Fibroblast of the aortic adventitia (primary cell): ENCODE measurements at regions not wholly inside any gene's neighbourhood (a gene's known extent, or its start where the extent isn't known, plus 50 kb on each side); places are given as distances from the start of the nearest gene placed in this dataset.

Experiments used
- DNase-seq: peaks from one replicate; pipeline ENCODE4 v3.0.0-alpha.2; 2010; ENCODE audit warnings: low read depth
- H3K4me3 ChIP-seq: 2 replicates; pipeline ENCODE4 v1.5.1; 2011; ENCODE audit warnings: low read depth, mild to moderate bottlenecking, control low read depth, low read length, moderate library complexity
- CTCF ChIP-seq: IDR thresholded peaks from 2 replicates; pipeline ENCODE4 v1.5.1; 2011; ENCODE audit warnings: mild to moderate bottlenecking, low read length, control low read depth, inconsistent platforms; ENCODE audit not compliant: insufficient read depth

- TF ChIP-seq CTCF: no peak
- peak; percentile 26 for DNase-seq
- H3K4me3 ChIP-seq: no peak overlapping the region
These were observed 66.5 kb downstream of the UCHL1 start for GRCh38 chr4:41323179-41323578.

GRCh38 chr4:41323706-41324105 lies 67.0 kb downstream of the UCHL1 start:
- TF ChIP-seq CTCF: no peak
- no peak for DNase-seq
- H3K4me3 ChIP-seq: no peak overlapping the region

- no peak for DNase-seq
- TF ChIP-seq CTCF: no peak
- H3K4me3 ChIP-seq: no peak overlapping the region
These were observed 68.1 kb downstream of the UCHL1 start for GRCh38 chr4:41324861-41325260.

- H3K4me3 ChIP-seq: no peak overlapping the region
- TF ChIP-seq CTCF: no peak
- no peak for DNase-seq
These were observed 69.2 kb downstream of the UCHL1 start for GRCh38 chr4:41325901-41326300.

GRCh38 chr4:41326776-41327175 lies 70.0 kb downstream of the UCHL1 start:
- DNase-seq: no peak
- no peak overlapping the region for H3K4me3 ChIP-seq
- TF ChIP-seq CTCF: no peak

- DNase-seq: no peak
- H3K4me3 ChIP-seq: no peak overlapping the region
- no peak for TF ChIP-seq CTCF
These were observed 71.0 kb downstream of the UCHL1 start for GRCh38 chr4:41327770-41328169.

- no peak for DNase-seq
- H3K4me3 ChIP-seq: no peak overlapping the region
- no peak for TF ChIP-seq CTCF
These were observed 72.6 kb downstream of the UCHL1 start for GRCh38 chr4:41329361-41329760.
